H1 (cell line): ENCODE measurements at regions not wholly inside any gene's neighbourhood (a gene's known extent, or its start where the extent isn't known, plus 50 kb on each side); places are given as distances from the start of the nearest gene placed in this dataset.

Experiments
- CTCF ChIA-PET: fragments of 300-600 bp; sonication (Branson Sonifier 250); formaldehyde crosslinking; loops from one replicate; lab custom pipeline; 2021; ENCODE audit not compliant: partially characterized antibody; lab: Charles Lee
- POLR2A ChIA-PET: fragments of 300-600 bp; sonication (Branson Sonifier 250); formaldehyde crosslinking; loops from one replicate; lab custom pipeline; 2021; ENCODE audit warnings: inconsistent platforms; ENCODE audit not compliant: partially characterized antibody; lab: Charles Lee
- DNase-seq, 2 experiments: peaks; one replicate each; pipeline versions ENCODE4 v3.0.0 to v3.0.0-alpha.2; 2010 to 2022; ENCODE audit warnings: low spot score in 2 of 2, low read depth in 1 of 2, mixed read lengths in 1 of 2
- FAIRE-seq: peaks from 2 replicates; lab custom pipeline; 2011; peaks lifted over from hg19 to GRCh38; lab: Jason Lieb, UNC
- H2AFZ ChIP-seq: 2 replicates; pipeline ENCODE4 v1.8.1; 2012; ENCODE audit warnings: low read length, inconsistent platforms
- H2AK5ac ChIP-seq: 2 replicates; pipeline ENCODE4 v1.6.1; 2013; ENCODE audit warnings: low read depth, low read length
- H2BK120ac ChIP-seq: replicated peaks from 2 replicates; pipeline ENCODE3; 2013; ENCODE audit warnings: low read depth, low read length, inconsistent platforms
- H2BK12ac ChIP-seq: 2 replicates; pipeline ENCODE4 v1.6.1; 2013; ENCODE audit warnings: low read depth, low read length
- H2BK15ac ChIP-seq: 2 replicates; pipeline ENCODE4 v1.6.1; 2013; ENCODE audit warnings: low read length
- H2BK20ac ChIP-seq: 2 replicates; pipeline ENCODE4 v1.6.1; 2013; ENCODE audit warnings: low read length
- H2BK5ac ChIP-seq: 2 replicates; pipeline ENCODE4 v1.6.1; 2013; ENCODE audit warnings: low read depth, low read length
- H3K14ac ChIP-seq: 2 replicates; pipeline ENCODE4 v1.6.1; 2013; ENCODE audit warnings: inconsistent platforms; ENCODE audit not compliant: insufficient read length
- H3K18ac ChIP-seq: 2 replicates; pipeline ENCODE4 v1.6.1; 2013; ENCODE audit warnings: low read length; ENCODE audit errors: extremely low read depth
- H3K23ac ChIP-seq: 2 replicates; pipeline ENCODE4 v1.6.1; 2013; ENCODE audit warnings: inconsistent platforms; ENCODE audit not compliant: insufficient read length
- H3K23me2 ChIP-seq: 2 replicates; pipeline ENCODE4 v1.6.1; 2013; ENCODE audit warnings: low read depth, low read length
- H3K27ac ChIP-seq: 2 replicates; pipeline ENCODE4 v1.6.1; 2011; ENCODE audit warnings: low read depth, low read length, inconsistent platforms
- H3K27me3 ChIP-seq, 4 experiments: replicated peaks in 1 of 4; 1 replicate in 1 of 4; 2 replicates in 3 of 4; pipeline versions ENCODE4 v1.6.1 to v1.8.1; 2011 to 2013; ENCODE audit warnings: low read length in 3 of 4, mild to moderate bottlenecking in 3 of 4, inconsistent platforms in 2 of 4, mixed read lengths in 2 of 4, moderate library complexity in 1 of 4; ENCODE audit not compliant: control insufficient read depth in 3 of 4, insufficient read depth in 3 of 4; ENCODE audit errors: extremely low read depth in 1 of 4
- H3K36me3 ChIP-seq, 4 experiments: 2 replicates each; pipeline versions ENCODE4 v1.6.1 to v1.8.1; 2011 to 2013; ENCODE audit warnings: mild to moderate bottlenecking in 4 of 4, low read length in 3 of 4, moderate library complexity in 2 of 4, control low read depth in 1 of 4, inconsistent platforms in 1 of 4; ENCODE audit not compliant: insufficient read depth in 4 of 4, control insufficient read depth in 2 of 4
- H3K4ac ChIP-seq: replicated peaks from 2 replicates; pipeline ENCODE3; 2013; ENCODE audit warnings: low read length, low read depth, mixed read lengths, inconsistent platforms; ENCODE audit not compliant: insufficient read length
- H3K4me1 ChIP-seq, 4 experiments: replicated peaks in 1 of 4; 1 replicate in 1 of 4; 2 replicates in 3 of 4; pipeline versions ENCODE4 v1.6.1 to v1.8.1; 2011 to 2013; ENCODE audit warnings: low read length in 3 of 4, inconsistent platforms in 2 of 4, mixed read lengths in 1 of 4; ENCODE audit not compliant: insufficient read depth in 4 of 4, control insufficient read depth in 3 of 4
- H3K4me2 ChIP-seq, 2 experiments: 2 replicates each; pipeline versions ENCODE4 v1.6.1 to v1.8.1; 2011 to 2013; ENCODE audit warnings: low read depth in 2 of 2, low read length in 2 of 2, control low read depth in 1 of 2, inconsistent platforms in 1 of 2, mild to moderate bottlenecking in 1 of 2; ENCODE audit not compliant: insufficient read depth in 1 of 2
- H3K4me3 ChIP-seq, 4 experiments: fragments of 200-600, 300-600 bp in 1 of 4; sonication (generic), shearing (Covaris generic), sonication (Bioruptor Twin) in 1 of 4; 2 replicates each; pipeline versions ENCODE4 v1.5.1 to v1.8.1; 2011 to 2016; ENCODE audit warnings: low read length in 4 of 4, low read depth in 3 of 4, control low read depth in 2 of 4, inconsistent platforms in 2 of 4, mild to moderate bottlenecking in 2 of 4, mixed read lengths in 1 of 4, moderate library complexity in 1 of 4; ENCODE audit not compliant: insufficient read depth in 2 of 4; ENCODE audit errors: extremely low read depth in 1 of 4
- H3K56ac ChIP-seq: replicated peaks from 2 replicates; pipeline ENCODE3; 2013; ENCODE audit warnings: low read depth, mild to moderate bottlenecking, mixed read lengths, low read length, inconsistent platforms; ENCODE audit not compliant: insufficient read length
- H3K79me1 ChIP-seq: 2 replicates; pipeline ENCODE4 v1.6.1; 2013; ENCODE audit warnings: low read depth, low read length, control low read depth
- H3K79me2 ChIP-seq, 2 experiments: 2 replicates each; pipeline versions ENCODE4 v1.6.1 to v1.8.1; 2012 to 2013; ENCODE audit warnings: low read length in 2 of 2, mild to moderate bottlenecking in 2 of 2, inconsistent platforms in 1 of 2; ENCODE audit not compliant: insufficient read depth in 2 of 2, control insufficient read depth in 1 of 2
- H3K9ac ChIP-seq, 4 experiments: replicated peaks in 1 of 4; 1 replicate in 1 of 4; 2 replicates in 3 of 4; pipeline versions ENCODE4 v1.6.1 to v1.8.1; 2011 to 2013; ENCODE audit warnings: low read depth in 3 of 4, low read length in 3 of 4, control low read depth in 2 of 4, mild to moderate bottlenecking in 2 of 4, moderate library complexity in 2 of 4, inconsistent platforms in 1 of 4; ENCODE audit errors: extremely low read depth in 1 of 4
- H3K9me3 ChIP-seq, 2 experiments: 2 replicates each; pipeline versions ENCODE4 v1.6.1 to v1.8.1; 2012 to 2013; ENCODE audit warnings: mild to moderate bottlenecking in 2 of 2, moderate library complexity in 2 of 2, control low read depth in 1 of 2, inconsistent platforms in 1 of 2, low read depth in 1 of 2, low read length in 1 of 2, mixed read lengths in 1 of 2; ENCODE audit not compliant: insufficient read depth in 2 of 2
- H4K20me1 ChIP-seq, 2 experiments: replicated peaks in 1 of 2; 2 replicates each; pipeline versions ENCODE3 to v1.8.1; 2011 to 2013; ENCODE audit warnings: inconsistent platforms in 2 of 2, low read length in 2 of 2, mild to moderate bottlenecking in 1 of 2; ENCODE audit not compliant: insufficient read depth in 2 of 2, control insufficient read depth in 1 of 2
- H4K5ac ChIP-seq: 2 replicates; pipeline ENCODE4 v1.6.1; 2013; ENCODE audit warnings: low read length, low read depth, mixed read lengths, inconsistent platforms; ENCODE audit not compliant: insufficient read length
- H4K8ac ChIP-seq: 2 replicates; pipeline ENCODE4 v1.8.0; 2013; ENCODE audit warnings: mild to moderate bottlenecking, moderate library complexity, low read length, inconsistent platforms; ENCODE audit not compliant: insufficient read depth; ENCODE audit errors: extremely low read depth
- H4K91ac ChIP-seq: replicated peaks from 2 replicates; pipeline ENCODE3; 2013; ENCODE audit warnings: low read length, mixed read lengths, inconsistent platforms; ENCODE audit not compliant: insufficient read length
- BCL11A ChIP-seq, 2 experiments: IDR thresholded peaks; one replicate each; pipeline ENCODE4 v1.6.1; 2011; ENCODE audit warnings: low read depth in 2 of 2, low read length in 2 of 2, mild to moderate bottlenecking in 2 of 2
- NRF1 ChIP-seq: IDR thresholded peaks from 2 replicates; pipeline ENCODE4 v1.6.1; 2011; ENCODE audit warnings: mild to moderate bottlenecking, low read depth, low read length, improper control_type of control experiment
- WGBS, 2 experiments: shearing (Covaris generic) in 1 of 2; methylation state at CpG; one replicate each; pipeline versions ENCODE4 v1.1.6 to v1.1.7; 2013 to 2015; ENCODE audit warnings: low lambda C conversion rate in 2 of 2, mixed read lengths in 2 of 2, inconsistent platforms in 1 of 2, low coverage in 1 of 2, missing lambda C conversion rate in 1 of 2; ENCODE audit not compliant: insufficient replicate concordance in 2 of 2, insufficient coverage in 1 of 2, insufficient read length in 1 of 2; ENCODE audit errors: extremely low coverage in 1 of 2, missing lambda C conversion rate in 1 of 2; 5-methylcytosine and 5-hydroxymethylcytosine counted together

DNA sequence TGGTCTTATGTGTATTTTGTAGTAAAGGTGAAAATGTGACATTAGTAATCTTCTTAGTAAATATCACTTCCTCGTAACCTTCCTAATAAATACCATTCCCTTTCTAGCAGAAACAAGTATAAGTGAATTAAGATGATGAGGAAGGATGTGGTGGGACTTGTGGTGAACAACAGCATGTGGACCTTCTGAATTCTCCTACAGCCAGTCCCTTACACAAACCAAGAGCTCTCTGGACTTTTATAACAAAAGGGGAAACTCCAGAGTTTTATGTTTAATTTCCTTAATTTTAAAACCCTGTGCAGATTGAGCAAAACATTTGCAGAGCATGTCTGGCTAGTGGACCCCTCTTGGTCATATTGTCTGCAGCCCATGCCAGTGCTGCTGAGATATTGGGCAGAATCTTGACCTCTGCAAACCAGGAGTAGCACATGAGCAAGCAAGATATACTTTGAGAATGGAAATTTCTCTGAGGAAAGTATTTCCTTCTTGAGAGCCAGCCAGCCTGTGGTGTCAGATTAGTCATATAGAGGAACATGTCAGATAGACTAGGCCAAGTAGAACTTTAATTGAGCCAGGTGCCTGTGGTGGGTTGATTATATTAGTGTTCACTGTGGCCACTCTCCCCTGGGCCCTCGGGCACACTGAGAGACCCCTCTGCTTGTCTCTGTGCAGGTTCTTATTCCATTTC lies 328.2 kb downstream of the DKK2 start:
- Histone ChIP-seq H3K4ac (no peak overlapping the region), H3K79me2 (no peaks in the 10 kb centered on the region), H3K56ac (no peak overlapping the region), H3K4me1 (no peaks in the 10 kb centered on the region), H3K9me3 (no peaks in the 10 kb centered on the region), H3K4me3 (no peak overlapping the region), H2BK15ac (no peak overlapping the region), H4K5ac (no peak overlapping the region), H3K79me1 (no peaks in the 10 kb centered on the region), H4K91ac (no peak overlapping the region), H3K18ac (no peak overlapping the region), H2BK20ac (no peak overlapping the region), H2BK120ac (no peak overlapping the region), H4K8ac (no peak overlapping the region), H3K23me2 (no peaks in the 10 kb centered on the region), H3K36me3 (no peaks in the 10 kb centered on the region), H2AK5ac (no peak overlapping the region), H2BK12ac (no peak overlapping the region), H3K27me3 (no peaks in the 10 kb centered on the region), H3K23ac (no peak overlapping the region), H3K27ac (no peak overlapping the region), H3K14ac (no peak overlapping the region), H3K4me2 (no peak overlapping the region), H3K9ac (no peak overlapping the region), H2BK5ac (no peak overlapping the region), H4K20me1 (no peaks in the 10 kb centered on the region), H2AFZ (no peak overlapping the region)
- FAIRE-seq (no peak), DNase-seq (no peak)
- WGBS, 2 experiments, result 93% methylated on average over 2 of the region's 2 CpGs; no CpG with 5 or more reads in 1 of the 2 experiments
- POLR2A ChIA-PET, result no interaction called here
- CTCF ChIA-PET, result interaction anchor here (1.0 to 1.5 kb wide), 3 partner anchors 17 to 26 kb away, joined by 3 to 6 read pairs (median 4); no protein-coding TSS in a partner anchor
- no peak for TF ChIP-seq NRF1
- no peak for TF ChIP-seq BCL11A (IDR thresholded peaks at IDR 0.05; ENCODE audit: low read depth in 2 of 2, low read length in 2 of 2)
